ENCODE measurements at regions not wholly inside any gene's neighbourhood (a gene's known extent, or its start where the extent isn't known, plus 50 kb on each side); places are given as distances from the start of the nearest gene placed in this dataset.

DNA sequence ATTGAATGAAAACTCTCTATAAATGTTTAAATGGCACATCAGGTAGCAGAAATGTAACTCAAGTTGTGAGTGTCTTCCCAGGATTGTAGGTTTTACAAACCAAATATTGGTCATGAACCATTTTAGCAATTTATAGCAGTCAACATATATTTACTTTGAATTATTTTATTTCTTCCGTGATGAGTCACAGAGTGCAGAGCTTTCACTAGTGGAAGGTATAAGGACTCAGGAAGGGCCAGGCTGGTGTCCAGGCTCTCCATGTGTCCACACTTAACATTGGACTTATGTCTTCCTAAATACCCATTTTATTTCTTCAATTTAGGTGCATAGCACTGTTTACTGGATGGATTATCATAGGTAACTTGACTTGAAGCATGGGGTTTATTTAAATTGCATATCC, 120.9 kb downstream of the OLIG3 start:
- H3K27me3 Mint-ChIP-seq = no peaks in the 10 kb centered on the region
- no peaks in the 10 kb centered on the region for H3K9me3 Mint-ChIP-seq
- peaks cover 6% of the 10 kb centered on the region for H3K4me1 Mint-ChIP-seq (ENCODE audit: low read depth)
- no peak overlapping the region for H3K4me3 Mint-ChIP-seq
- H3K27ac Mint-ChIP-seq = no peak overlapping the region
- H3K36me3 Mint-ChIP-seq (ENCODE audit: low read depth) = no peaks in the 10 kb centered on the region

DNA sequence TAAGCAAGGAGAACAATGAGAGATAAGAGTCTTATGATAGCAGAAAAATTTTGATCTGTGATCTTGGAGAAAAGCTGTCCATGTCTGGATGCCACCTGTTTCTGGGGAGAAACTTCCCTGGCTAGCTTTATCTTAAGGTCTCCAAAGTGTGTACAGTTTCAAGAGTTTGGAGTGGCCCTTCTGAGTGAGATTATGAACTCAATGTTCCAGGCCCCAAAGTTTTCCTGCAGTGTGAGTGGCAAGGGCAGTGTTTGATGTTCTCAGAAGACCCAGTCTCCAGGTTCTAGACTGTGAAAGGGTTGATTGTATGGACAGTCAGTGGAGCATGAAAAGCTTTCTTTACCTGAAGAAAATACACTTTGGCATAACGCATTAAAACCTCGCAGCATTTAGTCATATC, 121.7 kb downstream of the OLIG3 start:
- no peak overlapping the region for H3K4me3 Mint-ChIP-seq
- no peaks in the 10 kb centered on the region for H3K9me3 Mint-ChIP-seq
- H3K27me3 Mint-ChIP-seq = no peaks in the 10 kb centered on the region
- H3K27ac Mint-ChIP-seq = no peak overlapping the region
- no peaks in the 10 kb centered on the region for H3K36me3 Mint-ChIP-seq (ENCODE audit: low read depth)
- peaks cover 6% of the 10 kb centered on the region for H3K4me1 Mint-ChIP-seq (ENCODE audit: low read depth)

DNA sequence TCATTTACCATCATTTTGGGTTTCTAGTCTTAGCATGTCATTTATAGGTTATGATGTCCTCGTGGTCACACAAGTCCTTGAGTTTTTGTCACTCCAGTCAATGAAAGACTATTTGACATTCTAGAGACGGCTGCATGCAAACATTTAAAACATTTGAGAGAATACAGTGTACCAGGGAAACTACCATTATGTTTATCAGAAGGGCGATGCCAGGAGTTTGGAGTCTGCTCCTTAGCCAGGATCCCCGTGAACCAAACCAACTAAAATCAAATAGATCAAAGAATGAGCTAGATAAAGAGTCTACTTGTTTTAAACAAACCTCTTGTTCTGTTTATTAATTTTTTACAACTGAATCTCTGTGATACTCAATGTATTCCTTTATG, 122.6 kb downstream of the OLIG3 start:
- Mint-ChIP-seq H3K4me3 (no peak overlapping the region), H3K9me3 (no peaks in the 10 kb centered on the region), H3K27ac (no peak overlapping the region), H3K36me3 (ENCODE audit: low read depth) (no peaks in the 10 kb centered on the region), H3K4me1 (ENCODE audit: low read depth) (peaks cover 6% of the 10 kb centered on the region), H3K27me3 (no peaks in the 10 kb centered on the region)

DNA sequence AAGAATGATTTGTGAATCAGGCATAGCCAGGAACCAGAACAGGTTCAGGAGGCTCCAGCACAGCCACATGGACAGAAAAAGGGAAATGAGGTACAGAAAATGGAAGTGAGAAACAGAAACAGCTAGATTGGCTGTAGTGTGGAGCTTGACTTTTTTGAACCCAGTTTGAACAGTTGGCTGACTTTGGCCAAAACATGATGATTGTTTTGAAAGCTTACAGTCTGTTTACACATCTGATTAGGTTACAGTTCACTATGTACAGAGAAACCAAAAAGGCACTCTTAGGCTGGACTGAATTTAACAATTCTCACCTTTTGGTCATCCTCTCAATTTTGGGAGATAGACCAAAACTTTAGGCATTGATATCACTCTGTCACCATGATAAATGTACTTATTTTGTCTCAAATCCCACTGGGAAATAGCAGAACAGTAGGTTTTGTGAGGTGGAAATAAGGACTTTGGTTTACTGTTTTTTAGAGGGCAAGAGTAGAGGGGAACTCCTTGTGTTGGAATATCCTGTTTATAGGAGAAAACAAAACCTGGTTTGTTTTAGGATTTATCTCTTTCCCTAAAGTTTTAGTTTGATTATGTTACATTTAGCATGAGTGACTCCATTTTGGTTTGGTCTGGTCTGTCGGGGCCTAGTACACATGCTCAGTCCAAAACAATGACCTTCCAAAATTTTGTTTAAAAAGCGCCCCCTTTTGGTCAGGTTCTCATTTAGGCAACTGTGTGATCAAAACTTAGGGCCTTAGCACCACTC, 123.1 kb downstream of the OLIG3 start:
- Mint-ChIP-seq H3K4me3 (no peak overlapping the region), H3K36me3 (ENCODE audit: low read depth) (no peaks in the 10 kb centered on the region), H3K9me3 (no peaks in the 10 kb centered on the region), H3K27ac (no peak overlapping the region), H3K4me1 (ENCODE audit: low read depth) (peaks cover 6% of the 10 kb centered on the region), H3K27me3 (no peaks in the 10 kb centered on the region)

DNA sequence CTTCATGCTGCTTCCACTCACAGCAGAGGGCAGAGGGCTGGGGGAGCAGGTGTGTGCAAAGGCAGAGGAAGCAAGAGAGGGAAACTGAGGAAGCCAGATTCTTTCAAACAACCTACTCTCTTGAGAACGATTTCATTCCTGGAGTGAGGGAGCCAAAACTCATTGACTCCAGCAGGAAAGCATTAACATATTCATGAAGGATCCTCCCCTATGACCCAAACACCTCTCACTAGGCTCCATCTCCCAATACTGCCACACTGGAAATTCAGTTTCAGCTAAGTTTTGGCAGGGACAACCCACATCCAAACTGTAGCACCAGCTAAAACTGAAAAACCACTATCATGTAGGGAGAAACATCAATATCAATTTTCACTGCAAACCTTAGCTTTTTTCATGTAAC, 125.1 kb downstream of the OLIG3 start:
- H3K27ac Mint-ChIP-seq = no peak overlapping the region
- no peaks in the 10 kb centered on the region for H3K9me3 Mint-ChIP-seq
- H3K27me3 Mint-ChIP-seq = no peaks in the 10 kb centered on the region
- H3K4me1 Mint-ChIP-seq (ENCODE audit: low read depth) = peaks cover 9% of the 10 kb centered on the region
- no peak overlapping the region for H3K4me3 Mint-ChIP-seq
- H3K36me3 Mint-ChIP-seq (ENCODE audit: low read depth) = no peaks in the 10 kb centered on the region

DNA sequence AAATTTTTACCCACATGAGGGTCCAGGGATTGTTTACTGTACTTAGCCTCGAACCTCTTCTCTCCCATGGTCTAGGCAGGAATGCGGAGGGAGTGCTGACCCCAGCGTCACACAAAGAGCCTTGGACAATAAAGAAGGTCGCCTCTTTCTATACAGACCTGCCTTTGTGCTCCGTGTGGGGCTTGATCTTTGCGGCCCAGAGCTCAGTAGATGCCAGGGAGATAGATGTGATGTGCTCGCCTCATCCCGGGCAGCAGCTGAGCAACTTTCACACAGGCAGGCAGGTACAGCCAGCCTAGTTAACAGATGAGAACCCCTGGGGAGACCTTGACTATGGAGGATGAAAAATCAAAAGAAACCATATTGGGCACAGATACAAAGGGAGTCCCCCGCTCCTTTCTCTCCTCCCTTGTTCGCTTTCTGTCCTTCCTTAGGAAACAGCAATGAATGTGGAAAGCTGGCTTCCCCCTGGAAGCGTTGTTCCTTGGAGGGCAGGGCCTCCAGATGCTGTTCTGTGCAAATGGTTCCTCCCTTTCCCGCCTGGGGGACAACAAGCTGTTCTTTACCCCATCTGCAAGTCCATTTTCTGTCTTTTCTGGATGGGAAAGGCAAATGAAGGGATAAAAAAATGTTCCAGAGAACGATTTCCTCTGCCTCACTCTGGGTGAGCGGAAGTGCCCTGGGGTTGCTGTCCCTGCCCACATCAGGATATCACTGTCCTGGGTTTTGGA, 128.3 kb downstream of the OLIG3 start:
- Mint-ChIP-seq H3K27ac (no peak overlapping the region), H3K4me3 (no peak overlapping the region), H3K9me3 (no peaks in the 10 kb centered on the region), H3K36me3 (ENCODE audit: low read depth) (no peaks in the 10 kb centered on the region), H3K27me3 (no peaks in the 10 kb centered on the region), H3K4me1 (ENCODE audit: low read depth) (peaks cover 24% of the 10 kb centered on the region)

DNA sequence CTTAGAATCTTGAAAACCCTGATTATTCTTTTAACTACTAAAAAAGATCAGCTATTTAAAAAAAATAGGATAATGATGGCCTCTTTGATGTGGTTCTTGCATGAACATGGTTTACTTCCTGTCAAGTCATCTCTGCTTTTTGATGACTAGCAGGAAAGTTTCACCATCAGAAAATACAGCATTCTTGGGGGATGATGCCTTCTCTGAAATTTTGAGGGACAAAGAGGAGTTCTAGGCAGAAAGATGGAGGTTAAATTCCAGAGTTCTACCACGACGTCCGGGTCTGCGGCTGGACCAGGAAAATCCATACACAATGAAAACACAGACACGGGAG, 130.4 kb downstream of the OLIG3 start:
- no peaks in the 10 kb centered on the region for H3K9me3 Mint-ChIP-seq
- H3K27me3 Mint-ChIP-seq = no peaks in the 10 kb centered on the region
- peak overlapping the region; percentile 54 for H3K27ac Mint-ChIP-seq
- H3K4me3 Mint-ChIP-seq = no peak overlapping the region
- no peaks in the 10 kb centered on the region for H3K36me3 Mint-ChIP-seq (ENCODE audit: low read depth)
- H3K4me1 Mint-ChIP-seq (ENCODE audit: low read depth) = peaks cover 21% of the 10 kb centered on the region

DNA sequence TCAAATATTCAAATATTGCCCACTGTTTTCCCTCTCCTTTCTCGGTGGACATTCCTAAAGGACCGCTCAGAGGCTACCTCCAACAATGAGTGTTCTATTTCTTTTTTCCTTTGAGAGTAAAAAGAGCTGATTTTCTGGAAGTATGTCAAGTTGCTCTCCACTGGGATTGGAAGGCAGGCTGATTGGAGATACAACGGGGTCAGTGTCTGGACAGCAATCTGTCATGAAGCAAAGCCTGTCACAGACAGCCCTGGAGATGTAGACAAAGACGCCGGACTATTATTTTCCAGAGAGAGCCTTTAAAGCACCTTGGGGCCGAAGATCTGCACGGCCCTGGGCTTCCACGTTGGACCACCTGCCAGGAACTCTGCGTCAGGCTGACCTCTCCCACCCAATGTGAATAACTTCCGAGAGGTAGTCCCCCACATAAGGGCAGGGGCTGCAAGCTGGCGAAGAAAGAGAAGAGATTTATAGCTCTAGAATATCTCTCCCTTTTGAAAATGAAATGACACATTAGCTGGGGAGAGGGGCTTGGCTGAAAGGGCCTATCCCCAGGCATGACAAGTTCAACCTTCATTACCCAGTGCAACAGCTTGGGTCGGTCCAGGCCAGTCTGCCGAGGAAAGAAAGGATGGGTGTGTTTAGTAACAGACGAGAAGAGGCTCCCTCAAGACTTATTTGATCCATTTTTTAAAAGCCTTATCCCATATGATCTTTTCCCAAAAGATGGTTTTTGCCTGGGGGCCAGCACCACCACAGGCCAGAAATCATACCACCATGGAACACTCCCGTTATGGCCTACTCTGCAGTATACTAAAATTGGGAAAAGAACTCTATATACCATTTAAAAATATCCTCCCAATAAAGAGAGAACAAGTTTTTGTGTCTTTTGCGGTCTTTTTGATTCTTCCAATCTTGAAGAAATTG, 131.1 kb downstream of the OLIG3 start:
- no peaks in the 10 kb centered on the region for H3K27me3 Mint-ChIP-seq
- H3K27ac Mint-ChIP-seq = peak overlapping the region; percentile 72
- peaks cover 21% of the 10 kb centered on the region for H3K4me1 Mint-ChIP-seq (ENCODE audit: low read depth)
- no peaks in the 10 kb centered on the region for H3K9me3 Mint-ChIP-seq
- H3K4me3 Mint-ChIP-seq = no peak overlapping the region
- H3K36me3 Mint-ChIP-seq (ENCODE audit: low read depth) = no peaks in the 10 kb centered on the region

DNA sequence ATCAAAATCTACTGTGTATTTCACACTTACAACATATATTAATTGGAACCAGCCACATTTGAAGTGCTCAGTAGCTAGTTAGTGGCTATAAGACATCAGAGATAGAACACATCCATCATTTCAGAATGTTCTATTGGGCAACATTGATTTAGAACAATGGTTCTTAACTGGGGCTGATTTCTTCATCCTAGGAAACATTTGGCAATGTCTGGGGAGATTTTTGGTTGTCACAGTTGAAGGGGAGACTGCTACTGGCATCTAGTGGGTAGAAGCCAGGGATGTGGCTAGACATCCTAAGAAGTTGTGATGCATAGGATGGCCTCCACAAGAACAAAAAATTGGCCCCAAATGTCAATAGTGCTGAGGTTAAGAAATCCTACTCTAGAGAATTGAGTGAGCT, 132.5 kb downstream of the OLIG3 start:
- H3K4me1 Mint-ChIP-seq (ENCODE audit: low read depth) = peaks cover 21% of the 10 kb centered on the region
- H3K27ac Mint-ChIP-seq = no peak overlapping the region
- H3K4me3 Mint-ChIP-seq = no peak overlapping the region
- no peaks in the 10 kb centered on the region for H3K27me3 Mint-ChIP-seq
- no peaks in the 10 kb centered on the region for H3K9me3 Mint-ChIP-seq
- no peaks in the 10 kb centered on the region for H3K36me3 Mint-ChIP-seq (ENCODE audit: low read depth)

DNA sequence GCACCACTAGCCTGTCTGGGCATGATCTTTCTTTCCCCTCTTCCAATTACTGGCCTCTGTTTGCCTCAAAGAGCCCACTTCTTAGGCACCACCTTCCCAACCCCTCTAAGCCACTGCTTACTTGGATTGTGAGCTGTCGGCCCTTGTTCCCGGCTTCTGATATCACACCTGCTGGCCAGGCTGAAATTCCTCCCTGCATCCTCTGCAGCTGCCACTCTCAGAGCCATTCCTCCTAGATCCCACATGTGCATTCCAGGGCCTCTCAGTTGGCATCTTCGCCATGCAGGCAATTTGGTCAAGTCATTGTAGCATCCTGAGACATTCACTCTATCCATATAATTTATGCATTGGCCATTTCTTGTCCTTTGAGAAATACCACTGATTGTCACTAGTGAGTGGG, 135.9 kb downstream of the OLIG3 start:
- H3K27ac Mint-ChIP-seq = no peak overlapping the region
- no peaks in the 10 kb centered on the region for H3K9me3 Mint-ChIP-seq
- no peaks in the 10 kb centered on the region for H3K36me3 Mint-ChIP-seq (ENCODE audit: low read depth)
- H3K27me3 Mint-ChIP-seq = no peaks in the 10 kb centered on the region
- peaks cover 19% of the 10 kb centered on the region for H3K4me1 Mint-ChIP-seq (ENCODE audit: low read depth)
- H3K4me3 Mint-ChIP-seq = no peak overlapping the region

DNA sequence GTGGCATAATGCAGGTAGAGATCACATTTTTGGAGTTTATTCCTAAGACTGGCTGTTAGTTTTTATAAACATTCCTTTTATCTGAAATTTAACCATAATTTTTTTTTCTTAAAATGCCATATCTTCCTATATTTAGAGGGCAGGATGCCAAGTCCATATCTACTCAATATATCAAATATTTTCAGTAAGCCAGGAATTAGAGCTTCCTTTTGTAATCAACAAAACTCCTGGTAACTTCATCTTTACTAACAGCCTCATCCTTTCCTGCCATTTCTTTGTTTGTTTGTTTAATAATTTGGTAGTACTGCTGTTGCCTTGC, 136.3 kb downstream of the OLIG3 start:
- Mint-ChIP-seq H3K27me3 (no peaks in the 10 kb centered on the region), H3K4me1 (ENCODE audit: low read depth) (peaks cover 19% of the 10 kb centered on the region), H3K9me3 (no peaks in the 10 kb centered on the region), H3K27ac (no peak overlapping the region), H3K36me3 (ENCODE audit: low read depth) (no peaks in the 10 kb centered on the region), H3K4me3 (no peak overlapping the region)

DNA sequence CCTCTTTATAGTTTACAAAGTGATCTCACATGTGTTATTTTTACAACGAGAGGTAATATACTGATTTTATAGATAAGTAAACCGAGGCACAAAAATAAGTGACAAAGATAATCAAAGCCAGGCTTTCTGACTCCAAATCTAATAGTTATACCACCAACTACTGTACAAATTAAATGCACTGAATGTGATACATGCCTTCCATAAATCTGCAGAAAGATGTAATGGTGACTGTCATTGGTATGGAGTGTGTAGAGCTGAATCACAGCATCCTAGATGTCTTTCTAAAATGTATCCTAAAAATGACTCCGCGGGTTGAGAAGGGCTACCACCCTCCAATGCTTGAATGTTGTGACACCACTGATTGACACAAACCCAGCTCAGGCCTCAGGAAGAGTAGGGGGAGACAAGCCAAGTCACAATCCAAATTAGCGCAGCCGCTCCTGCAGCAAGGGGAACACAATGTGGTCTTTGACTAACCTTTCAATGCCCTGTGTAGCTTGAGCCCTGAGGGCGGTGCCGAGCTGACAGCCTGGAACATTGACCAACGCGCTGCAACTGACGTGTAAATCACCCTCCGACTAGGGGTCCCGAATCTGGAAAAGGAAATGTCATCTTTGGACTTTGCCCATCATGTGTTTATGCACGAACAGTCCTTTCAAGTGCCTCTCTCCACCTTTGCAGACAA, 136.8 kb downstream of the OLIG3 start:
- Mint-ChIP-seq H3K27me3 (no peaks in the 10 kb centered on the region), H3K9me3 (no peaks in the 10 kb centered on the region), H3K4me1 (ENCODE audit: low read depth) (peaks cover 16% of the 10 kb centered on the region)

DNA sequence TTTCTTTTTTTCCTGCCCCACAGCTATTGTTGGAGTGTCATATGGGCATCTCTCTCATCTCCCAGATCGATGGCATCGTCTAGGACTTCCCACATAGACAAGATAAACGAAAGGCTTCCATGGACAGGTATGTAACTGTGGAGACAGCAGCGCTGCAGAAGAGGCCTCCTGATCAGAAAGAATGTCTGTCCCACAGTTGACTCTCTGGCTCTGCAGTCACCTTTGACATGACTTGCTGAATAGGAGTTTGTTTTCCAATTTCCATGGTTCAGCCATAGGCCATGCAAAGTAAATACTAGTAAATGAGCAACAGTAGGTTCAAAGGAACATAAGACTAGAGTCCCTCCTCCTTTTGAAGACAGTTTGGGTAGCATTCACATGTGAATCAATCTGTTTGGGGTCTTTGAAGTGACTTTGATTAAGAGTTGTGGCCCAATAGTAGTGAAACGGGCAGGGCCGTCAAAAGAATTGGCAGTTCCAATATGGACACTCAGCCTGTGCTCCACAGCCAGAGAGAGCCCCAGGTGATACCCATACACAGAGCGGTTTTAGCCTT, 134.7 kb upstream of the IFNGR1 start:
- H3K36me3 Mint-ChIP-seq (ENCODE audit: low read depth) = no peaks in the 10 kb centered on the region
- H3K27ac Mint-ChIP-seq = no peak overlapping the region
- H3K4me3 Mint-ChIP-seq = no peak overlapping the region
- H3K9me3 Mint-ChIP-seq = no peaks in the 10 kb centered on the region
- H3K4me1 Mint-ChIP-seq (ENCODE audit: low read depth) = peaks cover 15% of the 10 kb centered on the region
- no peaks in the 10 kb centered on the region for H3K27me3 Mint-ChIP-seq

More for the DNA sequence above, 136.8 kb downstream of the OLIG3 start:
- no peaks in the 10 kb centered on the region for H3K36me3 Mint-ChIP-seq (ENCODE audit: low read depth)
- no peak overlapping the region for H3K27ac Mint-ChIP-seq
- H3K4me3 Mint-ChIP-seq = no peak overlapping the region

DNA sequence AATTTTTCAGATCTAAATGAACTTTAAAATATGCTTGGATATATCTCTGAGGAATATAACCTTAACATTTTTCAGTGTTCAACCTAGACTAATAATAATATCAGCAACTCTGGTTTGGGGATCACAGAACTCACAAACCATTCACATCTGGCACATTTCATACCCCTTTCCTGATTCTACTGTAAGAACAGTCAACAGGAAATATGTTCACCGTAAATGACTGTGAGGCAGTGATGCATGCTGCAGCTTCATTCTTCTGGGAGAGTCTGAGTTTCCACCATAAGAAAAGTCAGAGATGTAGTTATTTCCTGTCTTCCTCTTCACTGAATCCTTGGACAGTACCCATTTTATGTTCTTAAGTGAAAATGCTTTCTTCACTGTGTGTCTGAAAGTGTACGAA, 134.2 kb upstream of the IFNGR1 start:
- no peaks in the 10 kb centered on the region for H3K27me3 Mint-ChIP-seq
- no peaks in the 10 kb centered on the region for H3K36me3 Mint-ChIP-seq (ENCODE audit: low read depth)
- no peak overlapping the region for H3K4me3 Mint-ChIP-seq
- H3K27ac Mint-ChIP-seq = no peak overlapping the region
- no peaks in the 10 kb centered on the region for H3K9me3 Mint-ChIP-seq
- H3K4me1 Mint-ChIP-seq (ENCODE audit: low read depth) = peaks cover 15% of the 10 kb centered on the region
